ENCODE measurements at regions not wholly inside any gene's neighbourhood (a gene's known extent, or its start where the extent isn't known, plus 50 kb on each side); places are given as distances from the start of the nearest gene placed in this dataset.
"Not testable (repeated sequence)": the region's sequence is repeated elsewhere in the genome, so short reads cannot be mapped to it uniquely, and the experiment has no call there.

- H3K4me1 ChIP-seq; H3K27ac ChIP-seq; H3K9me3 ChIP-seq; H3K27me3 ChIP-seq; H3K4me3 ChIP-seq; intact Hi-C loops (cut with DNase I); DNase-seq; H3K36me3 ChIP-seq: not testable (repeated sequence)
- WGBS, 2 donors, result 73 to 76% methylated on average over 10 of the region's 10 CpGs
Observed at GRCh38 chr17:20689170-20689749, 109.7 kb downstream of the CDRT15L2 start.

GRCh38 chr17:20692706-20693105 lies 113.2 kb downstream of the CDRT15L2 start:
- DNase-seq; H3K4me3 ChIP-seq; intact Hi-C loops (cut with DNase I): not testable (repeated sequence)

GRCh38 chr17:20695871-20696270 lies 116.3 kb downstream of the CDRT15L2 start:
- H3K27ac ChIP-seq; H3K27me3 ChIP-seq; intact Hi-C loops (cut with DNase I); DNase-seq; H3K9me3 ChIP-seq; H3K4me3 ChIP-seq; H3K4me1 ChIP-seq; H3K36me3 ChIP-seq: not testable (repeated sequence)
- WGBS, 2 donors, result 71 to 89% methylated on average over 1 of the region's 1 CpG

More at GRCh38 chr17:20692706-20693105, 113.2 kb downstream of the CDRT15L2 start:
- not testable (repeated sequence) for H3K9me3 ChIP-seq, H3K27me3 ChIP-seq, H3K4me1 ChIP-seq, H3K27ac ChIP-seq, H3K36me3 ChIP-seq
- 47 to 82% methylated on average over 1 of the region's 1 CpG for WGBS, 2 donors

- DNase-seq; intact Hi-C loops (cut with DNase I); H3K4me1 ChIP-seq; H3K27ac ChIP-seq; H3K27me3 ChIP-seq; H3K36me3 ChIP-seq; H3K9me3 ChIP-seq; H3K4me3 ChIP-seq: not testable (repeated sequence)
- 33 to 41% methylated on average over 7 to 8 of the region's 8 CpGs for WGBS, 2 donors
Observed at GRCh38 chr17:20698463-20699206, 119.1 kb downstream of the CDRT15L2 start.

GRCh38 chr17:20700528-20700927 lies 121.0 kb downstream of the CDRT15L2 start:
- H3K9me3 ChIP-seq; H3K27me3 ChIP-seq; H3K4me3 ChIP-seq; H3K36me3 ChIP-seq; H3K27ac ChIP-seq; H3K4me1 ChIP-seq; DNase-seq; intact Hi-C loops (cut with DNase I): not testable (repeated sequence)
- 65 to 79% methylated on average over 4 of the region's 5 CpGs for WGBS, 2 donors

GRCh38 chr17:20701366-20701765 lies 121.8 kb downstream of the CDRT15L2 start:
- WGBS, 2 donors, result 91% methylated on average over 5 of the region's 5 CpGs
- intact Hi-C loops (cut with DNase I), result not testable (repeated sequence)

GRCh38 chr17:20702692-20703091 lies 123.2 kb downstream of the CDRT15L2 start:
- Histone ChIP-seq H3K27ac (no peak overlapping the region), H3K9me3 (no peaks in the 10 kb centered on the region), H3K27me3 (no peaks in the 10 kb centered on the region), H3K4me3 (no peak overlapping the region), H3K36me3 (no peaks in the 10 kb centered on the region), H3K4me1 (no peaks in the 10 kb centered on the region)
- TF ChIP-seq POLR2AphosphoS5 (IDR thresholded peaks at IDR 0.05) (no peak), CTCF (IDR thresholded peaks at IDR 0.05) (no peak), EP300 (IDR thresholded peaks at IDR 0.05) (no peak), POLR2A (IDR thresholded peaks at IDR 0.05) (no peak)
- WGBS, 2 donors, result 85 to 90% methylated on average over 4 of the region's 4 CpGs
- no peak for DNase-seq
- intact Hi-C loops (cut with DNase I), result no loop called here

More at GRCh38 chr17:20701366-20701765, 121.8 kb downstream of the CDRT15L2 start:
- H3K27ac ChIP-seq, H3K36me3 ChIP-seq, H3K4me3 ChIP-seq, H3K27me3 ChIP-seq, H3K4me1 ChIP-seq, DNase-seq, H3K9me3 ChIP-seq: not testable (repeated sequence)

- Histone ChIP-seq H3K36me3 (no peaks in the 10 kb centered on the region), H3K27ac (no peak overlapping the region), H3K4me1 (no peaks in the 10 kb centered on the region), H3K27me3 (no peaks in the 10 kb centered on the region), H3K4me3 (no peak overlapping the region), H3K9me3 (no peaks in the 10 kb centered on the region)
- DNase-seq, result no peak
- intact Hi-C loops (cut with DNase I), result no loop called here
- TF ChIP-seq POLR2A (IDR thresholded peaks at IDR 0.05), result no peak
- TF ChIP-seq EP300 (IDR thresholded peaks at IDR 0.05), result no peak
- TF ChIP-seq CTCF (IDR thresholded peaks at IDR 0.05), result no peak
- no peak for TF ChIP-seq POLR2AphosphoS5 (IDR thresholded peaks at IDR 0.05)
- WGBS, 2 donors, result 100% methylated on average over 1 of the region's 1 CpG
Observed at GRCh38 chr17:20703781-20704180, 124.3 kb downstream of the CDRT15L2 start.

- intact Hi-C loops (cut with DNase I), result not testable (repeated sequence)
- WGBS, 2 donors, result 64 to 70% methylated on average over 1 of the region's 1 CpG
Observed at GRCh38 chr17:20705186-20705585, 125.7 kb downstream of the CDRT15L2 start.

More at GRCh38 chr17:20705186-20705585, 125.7 kb downstream of the CDRT15L2 start:
- not testable (repeated sequence) for H3K4me1 ChIP-seq, DNase-seq, H3K36me3 ChIP-seq, H3K9me3 ChIP-seq, H3K27me3 ChIP-seq, H3K4me3 ChIP-seq, H3K27ac ChIP-seq
